C1 segment of cervical spinal cord (tissue), 14 donors: ENCODE measurements at regions not wholly inside any gene's neighbourhood (a gene's known extent, or its start where the extent isn't known, plus 50 kb on each side); places are given as distances from the start of the nearest gene placed in this dataset.
A peak's percentile ranks its signal among the peaks of the same experiment; 100 is the strongest.
"Not testable (repeated sequence)": the region's sequence is repeated elsewhere in the genome, so short reads cannot be mapped to it uniquely, and the experiment has no call there.

Experiments used
- DNase-seq, 14 donors: peaks; one replicate each; lab custom pipeline; 2025; lab: John Stamatoyannopoulos, UW

DNA sequence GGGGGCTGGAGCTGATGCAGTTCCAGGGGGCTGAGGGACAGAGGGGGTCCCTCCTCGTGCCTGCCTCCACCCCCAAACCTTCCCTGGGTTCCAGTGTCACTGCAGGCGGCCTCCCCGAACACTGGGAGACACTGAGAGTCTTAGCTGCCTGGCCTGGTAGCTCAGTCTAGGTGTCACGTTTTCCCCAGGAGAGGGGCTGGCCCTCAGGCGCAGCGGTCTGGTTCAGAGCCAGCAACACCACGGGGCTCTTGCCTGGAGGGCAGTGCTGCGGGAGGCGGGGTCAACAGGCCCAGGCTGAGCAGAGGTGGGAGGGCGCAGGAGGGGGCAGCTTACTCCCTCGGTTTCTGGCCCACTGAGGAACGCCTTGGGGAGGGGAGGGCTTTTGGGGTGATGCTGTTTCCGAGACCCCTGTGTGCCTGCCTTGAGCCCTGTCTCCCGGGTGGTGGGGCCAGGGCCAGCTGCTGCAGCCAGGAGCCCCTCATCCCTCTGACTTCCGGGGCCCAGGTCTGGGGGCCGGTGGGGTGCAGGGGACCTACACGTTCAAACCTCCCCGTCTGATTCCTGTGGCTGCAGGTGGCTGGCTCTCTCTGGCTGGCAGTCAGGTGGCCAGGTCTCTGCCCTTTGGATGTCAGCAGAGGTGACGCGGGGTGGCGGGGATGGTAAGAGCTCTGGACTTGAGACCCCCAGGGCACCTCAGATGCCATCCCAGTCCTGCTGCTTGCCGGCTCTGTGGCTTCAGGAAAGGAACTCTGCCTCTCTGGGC, 89.3 kb upstream of the GSE1 start:
- DNase-seq: no peak

DNA sequence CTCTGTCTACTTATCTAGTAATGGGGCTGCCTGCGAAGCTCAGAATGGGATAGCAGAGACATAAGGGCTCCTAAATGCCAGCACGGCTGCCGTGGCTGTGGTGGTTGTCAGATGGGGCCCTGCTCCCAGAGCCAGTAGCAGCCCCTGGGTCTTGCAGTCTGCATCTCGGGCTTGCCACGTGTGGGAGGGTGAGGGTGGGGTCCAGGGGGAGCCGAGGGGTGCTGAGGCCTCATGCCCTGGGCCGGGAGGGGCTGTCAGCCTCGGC, 88.8 kb upstream of the GSE1 start:
- DNase-seq: no peak

DNA sequence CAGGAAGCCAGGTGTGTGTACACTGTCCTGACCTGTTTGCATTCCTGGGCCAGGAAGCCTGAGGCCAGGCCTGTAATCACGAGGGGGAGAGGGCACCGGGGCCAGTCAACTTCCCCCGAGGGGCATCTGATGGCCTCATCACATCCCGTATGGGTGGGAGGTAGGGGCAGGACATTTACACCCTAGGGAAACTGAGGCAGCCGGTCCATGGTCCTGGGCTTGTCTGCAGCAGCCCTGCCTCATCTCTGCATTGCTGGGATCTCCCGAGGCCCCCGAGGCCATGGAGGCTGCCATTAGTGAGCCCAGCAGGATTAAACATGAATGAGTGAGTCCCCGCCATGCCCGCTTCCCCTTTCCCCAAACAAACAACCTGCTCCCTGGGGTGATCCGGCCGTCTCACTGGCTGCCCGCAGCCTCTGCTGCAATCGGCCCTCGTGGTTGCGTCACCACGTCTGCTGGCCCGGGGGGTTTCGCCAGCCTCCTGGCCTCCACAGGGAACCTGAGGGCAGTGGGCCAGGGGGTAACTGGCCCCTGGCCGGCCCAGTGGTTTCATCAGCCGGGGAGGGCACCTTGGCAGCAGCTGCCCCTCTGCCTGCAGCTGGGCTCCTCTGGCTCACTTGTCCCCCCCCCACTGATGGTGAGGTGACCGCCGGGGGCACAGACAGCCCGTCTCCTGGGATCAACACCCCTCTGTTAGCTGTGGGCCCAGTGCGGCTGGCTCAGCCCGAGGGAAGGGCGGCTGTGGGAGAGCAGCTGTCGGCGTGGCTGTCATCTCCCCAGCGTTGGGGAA, 88.3 kb upstream of the GSE1 start:
- peak in 8 of 14 donors; percentile 10 to 56 (median 30) for DNase-seq

DNA sequence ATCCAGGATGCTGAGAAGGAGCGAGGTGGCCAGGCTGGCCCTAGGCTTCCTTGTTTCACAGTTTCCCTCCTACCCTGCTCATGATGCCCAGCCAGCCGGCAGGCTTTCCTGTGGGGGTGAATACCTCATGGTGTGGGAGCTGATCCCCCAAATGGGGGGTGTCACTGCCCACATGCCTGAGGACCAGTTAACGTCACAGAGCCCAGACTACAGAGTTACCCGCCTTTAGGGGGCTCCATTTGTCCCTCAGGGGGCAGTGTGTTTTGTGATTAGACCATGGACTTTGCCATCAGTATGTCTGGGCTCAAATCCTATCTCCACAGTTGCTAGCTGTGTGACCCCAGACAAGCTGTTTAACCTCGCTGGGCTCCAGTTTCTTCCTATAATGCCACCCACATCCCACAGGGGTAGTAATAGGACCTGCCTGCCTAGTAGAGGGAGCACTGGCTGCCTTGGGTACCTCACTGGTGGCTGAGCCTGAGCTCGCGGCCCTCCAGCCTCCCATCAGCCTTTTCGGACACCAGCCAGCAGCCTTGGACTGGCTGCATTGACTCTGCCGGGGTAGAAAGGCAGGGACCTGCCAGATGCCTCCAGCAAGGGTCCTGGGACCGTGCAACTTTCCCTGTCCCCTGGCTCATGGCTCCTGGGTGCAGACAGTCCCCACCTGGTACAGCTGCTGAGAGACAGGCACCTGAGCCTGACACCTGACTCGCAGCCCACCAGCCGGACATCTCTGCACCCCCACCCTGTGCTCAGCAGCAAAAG, 87.5 kb upstream of the GSE1 start:
- no peak for DNase-seq

DNA sequence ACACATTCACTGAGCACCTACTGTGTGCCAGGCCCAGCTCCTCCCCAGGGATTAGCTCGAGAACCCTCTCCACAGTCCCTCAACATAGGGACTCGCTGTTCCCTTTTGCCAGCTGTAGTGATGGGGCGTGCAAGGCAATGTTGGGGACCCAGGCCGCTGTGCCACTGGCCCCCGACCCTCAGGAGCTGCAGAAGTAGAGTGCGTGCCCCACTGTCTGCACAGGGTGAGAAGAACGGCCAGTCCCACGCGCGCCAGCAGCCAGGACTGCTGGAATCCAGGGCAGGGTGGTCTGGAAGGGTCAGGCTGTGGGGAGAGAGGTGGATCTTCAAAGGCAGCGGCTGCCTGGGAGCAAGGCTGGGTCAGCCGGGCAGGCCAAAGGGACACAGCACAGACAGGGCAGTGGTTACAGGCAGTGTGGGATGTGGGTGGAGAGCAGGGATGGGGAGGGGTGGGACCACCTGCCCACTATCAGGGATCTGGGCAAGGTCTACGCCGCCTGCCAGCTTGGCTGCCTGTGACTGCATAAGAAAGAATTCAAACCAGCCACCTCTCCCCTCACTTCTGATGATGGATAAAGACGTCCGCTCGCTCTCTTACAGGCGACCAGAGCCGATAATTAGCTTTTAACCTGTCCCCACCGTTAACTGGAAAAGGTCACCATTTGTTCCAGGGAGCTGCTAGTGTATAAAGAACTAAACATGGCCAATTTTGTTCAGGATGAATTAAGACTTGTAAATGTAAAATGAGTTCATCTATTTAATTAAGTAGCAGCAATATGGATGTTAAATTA, 86.7 kb upstream of the GSE1 start:
- DNase-seq: no peak

DNA sequence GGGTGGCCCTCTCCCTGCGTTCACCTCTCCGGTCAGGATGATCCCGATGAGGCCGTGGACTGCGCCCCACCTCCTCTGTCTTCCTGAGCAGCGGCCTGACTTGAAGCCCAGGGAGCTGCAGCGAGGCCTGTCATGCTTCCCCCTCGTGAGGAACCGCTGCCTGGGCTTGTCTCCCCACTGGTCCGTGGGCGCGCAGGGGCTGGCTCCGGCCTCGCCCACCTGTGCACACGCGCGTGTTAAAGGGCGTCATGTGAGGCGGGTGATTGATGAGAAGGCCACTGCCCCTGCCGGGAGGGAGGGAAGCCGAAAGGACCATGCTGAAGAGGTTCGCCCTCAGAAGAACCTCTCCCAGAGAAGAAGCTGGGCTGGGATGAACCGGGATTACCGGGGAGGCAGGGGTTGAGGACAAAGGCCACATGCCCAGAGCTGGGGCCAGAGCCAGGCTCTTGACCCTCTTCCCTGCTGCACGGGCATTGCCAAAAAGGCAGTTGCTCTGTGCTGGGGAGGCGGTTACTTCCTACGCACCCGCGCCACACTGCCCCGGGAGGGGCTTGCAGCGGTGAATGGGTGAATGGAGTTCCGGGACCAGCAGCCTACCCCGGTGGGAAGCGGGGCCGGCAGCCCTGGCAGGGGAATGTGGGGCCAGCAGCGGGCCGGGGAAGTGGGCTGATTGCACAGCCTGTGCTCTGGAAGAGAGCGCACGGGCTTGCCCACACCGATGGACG, 85.9 kb upstream of the GSE1 start:
- DNase-seq: no peak

DNA sequence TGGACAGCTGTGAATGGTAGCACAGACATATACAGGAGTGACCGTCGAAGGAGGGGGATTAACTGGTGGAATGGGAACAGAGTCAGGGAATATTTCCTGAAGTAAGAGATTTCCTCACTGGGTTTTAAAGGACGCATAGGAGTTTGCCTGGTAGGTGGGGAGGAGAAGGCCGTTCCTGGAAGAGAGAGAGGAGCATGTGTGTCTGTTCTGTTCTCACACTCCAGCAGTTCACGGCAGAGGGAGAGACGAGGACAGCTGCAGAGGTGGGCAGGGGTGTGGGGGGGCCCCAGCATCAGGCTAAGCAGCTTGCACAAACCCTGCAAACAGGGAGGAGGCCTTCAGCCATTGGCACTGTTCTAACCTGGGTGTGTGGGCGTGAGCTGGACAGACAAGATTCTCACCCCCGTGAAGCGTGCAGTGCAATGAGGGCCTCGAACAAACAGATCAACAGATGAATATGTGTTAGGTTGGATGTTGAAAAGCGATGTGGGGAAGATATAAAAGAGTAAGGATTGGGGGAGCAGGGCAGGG, 85.3 kb upstream of the GSE1 start:
- DNase-seq: no peak

DNA sequence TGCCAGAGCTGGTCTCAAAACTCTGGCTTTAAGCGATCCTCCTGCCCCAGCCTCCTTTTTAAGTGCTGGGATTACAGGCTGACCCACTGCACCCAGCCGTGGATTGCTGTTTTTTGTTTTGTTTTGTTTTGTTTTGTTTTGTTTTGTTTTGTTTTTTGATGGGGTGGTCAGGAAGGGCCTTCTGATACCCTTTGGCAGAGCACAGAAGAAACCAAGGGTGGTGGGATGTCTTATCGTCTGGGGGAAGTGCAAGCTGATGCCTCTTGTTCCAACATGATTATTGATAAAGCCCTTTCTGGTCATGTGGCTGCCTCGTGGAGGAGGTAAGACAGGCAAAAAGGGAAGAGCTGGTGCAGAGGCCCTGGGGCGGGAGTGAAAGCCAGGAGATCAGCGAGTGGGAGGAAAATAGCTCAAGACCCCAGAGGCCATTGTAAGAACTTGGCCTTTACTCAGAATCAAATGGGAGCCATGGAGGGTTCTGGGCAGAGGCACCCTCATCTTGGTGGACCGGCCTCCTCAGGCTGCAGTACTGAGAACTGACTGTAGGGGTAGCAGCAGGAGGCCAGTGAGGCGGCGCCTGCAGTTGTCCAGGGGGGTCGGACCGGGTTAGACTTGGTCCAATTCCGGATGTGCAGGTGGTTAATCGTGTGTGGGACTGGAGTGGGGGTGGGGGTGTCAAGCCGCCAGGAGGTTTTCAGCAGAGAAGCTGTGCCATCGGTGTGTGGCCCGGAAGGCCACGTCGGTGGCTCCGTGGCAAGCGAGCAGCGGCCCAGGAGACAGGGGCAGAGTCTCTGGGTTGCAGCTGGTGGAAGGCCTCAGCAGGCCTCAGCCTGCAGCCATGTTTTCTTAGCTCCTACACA, 84.4 kb upstream of the GSE1 start:
- DNase-seq: no peak

DNA sequence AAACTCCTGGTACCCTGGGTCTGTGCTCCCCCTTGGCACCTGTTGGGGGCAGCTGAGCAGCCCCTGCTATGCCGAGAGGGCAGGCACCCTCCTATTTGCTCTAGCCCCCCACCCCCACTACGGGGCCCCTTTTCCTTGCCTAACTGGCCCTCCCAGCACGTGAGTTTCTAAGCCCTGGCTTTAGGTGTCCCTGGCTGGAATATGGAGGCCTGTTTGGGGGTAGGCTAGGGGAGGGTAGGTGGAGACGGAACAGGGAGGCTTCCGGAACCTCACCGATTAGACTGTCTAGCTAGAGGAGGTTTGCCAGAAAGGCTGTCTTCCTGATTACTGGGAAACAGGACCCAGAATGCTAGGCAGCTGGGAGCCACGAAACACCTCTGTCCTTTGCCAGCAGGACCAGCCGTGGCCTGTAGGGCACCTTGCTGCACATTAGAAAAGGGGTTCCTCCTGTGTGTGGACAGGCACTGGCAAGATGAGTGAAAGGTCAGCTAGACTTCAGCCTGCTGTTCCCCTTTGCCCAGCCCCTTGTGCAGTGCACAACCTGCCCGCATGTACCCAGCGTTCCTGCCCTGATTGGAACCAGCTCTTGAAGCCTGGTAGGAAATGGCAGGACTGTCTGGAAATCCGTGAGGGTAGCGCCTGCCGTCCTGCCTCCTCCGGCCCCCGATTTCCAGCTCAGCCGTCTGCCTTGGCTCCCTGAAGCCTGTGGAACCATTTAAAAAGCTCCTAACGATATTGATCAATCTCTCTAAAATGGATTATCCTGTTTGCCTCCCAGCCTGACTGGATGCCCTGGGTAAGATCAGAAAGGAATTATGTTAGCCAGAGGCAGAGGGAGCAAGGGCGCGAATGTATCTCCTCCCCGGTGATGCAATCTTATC, 83.4 kb upstream of the GSE1 start:
- DNase-seq: no peak

DNA sequence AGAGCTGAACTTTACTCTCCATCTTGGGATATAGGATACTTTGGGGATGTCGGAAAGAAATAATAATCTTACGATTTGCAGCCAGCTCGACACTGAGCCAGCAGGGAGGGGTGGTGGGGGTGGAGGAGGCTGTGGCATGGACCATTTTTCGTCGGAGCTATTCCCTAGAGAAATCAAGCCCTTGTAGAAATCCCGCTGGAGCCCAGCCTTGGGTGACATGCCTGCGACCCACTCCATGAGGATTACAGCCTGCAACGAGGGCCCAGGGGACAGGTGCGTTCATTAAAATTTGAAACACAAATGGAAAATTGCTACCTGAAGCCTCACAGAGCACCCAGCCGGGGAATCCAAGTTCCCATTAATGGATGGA, 82.8 kb upstream of the GSE1 start:
- no peak for DNase-seq

DNA sequence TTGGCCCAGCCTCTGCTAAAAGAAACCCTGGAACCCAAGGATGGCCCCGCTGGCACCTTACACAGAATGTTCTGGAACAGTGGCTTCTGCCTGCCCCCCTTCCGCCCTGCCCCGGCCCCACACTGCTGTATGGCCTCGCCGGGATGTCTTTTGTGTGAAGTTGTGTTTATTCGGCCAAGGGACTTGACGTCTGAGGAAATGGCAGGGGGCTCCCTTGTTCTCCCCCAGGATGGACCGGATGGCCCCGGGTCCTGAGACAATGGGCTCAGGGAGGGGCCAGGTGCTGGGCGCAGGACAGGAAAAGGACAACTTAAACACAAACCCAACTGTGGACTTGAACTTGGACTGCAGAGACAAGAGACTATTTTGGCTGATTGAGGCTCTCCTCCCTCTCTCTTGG, 81.6 kb upstream of the GSE1 start:
- DNase-seq: no peak

DNA sequence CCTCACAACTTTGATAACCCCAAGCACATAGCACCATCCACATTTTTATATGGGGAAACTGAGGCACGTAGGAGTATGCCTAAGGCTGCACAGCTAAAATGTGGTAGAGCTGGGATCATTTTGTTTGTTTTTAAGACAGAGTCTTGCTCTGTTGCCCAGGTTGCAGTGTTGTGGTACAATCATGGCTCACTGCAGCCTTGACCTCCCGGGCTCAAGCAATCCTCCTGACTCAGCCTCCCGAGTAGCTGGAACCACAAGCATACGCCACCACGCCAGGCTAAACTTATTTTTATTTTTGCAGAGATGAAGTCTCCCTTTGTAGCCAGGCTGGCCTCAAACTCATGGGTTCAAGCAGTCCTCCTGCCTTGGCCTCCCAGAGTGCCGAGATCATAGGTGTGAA, 81.0 kb upstream of the GSE1 start:
- no peak for DNase-seq

DNA sequence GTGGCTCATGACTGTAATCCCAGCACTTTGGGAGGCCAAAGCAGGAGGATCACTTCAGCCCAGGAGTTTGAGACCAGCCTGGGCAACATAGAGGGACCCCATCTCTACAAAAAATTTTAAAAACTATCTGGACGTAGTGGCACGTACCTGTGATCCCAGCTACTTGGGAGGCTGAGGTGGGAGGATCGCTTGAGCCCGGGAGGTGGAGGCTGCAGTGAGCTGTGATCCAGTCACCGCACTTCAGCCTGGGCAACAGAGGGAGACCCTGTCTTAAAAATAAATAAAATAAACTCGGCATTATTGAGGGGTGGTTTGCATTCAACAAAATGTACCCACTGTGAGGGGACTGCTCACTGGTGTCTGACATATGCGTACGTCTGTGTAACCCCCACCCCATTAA, 79.5 kb upstream of the GSE1 start:
- not testable (repeated sequence) for DNase-seq

DNA sequence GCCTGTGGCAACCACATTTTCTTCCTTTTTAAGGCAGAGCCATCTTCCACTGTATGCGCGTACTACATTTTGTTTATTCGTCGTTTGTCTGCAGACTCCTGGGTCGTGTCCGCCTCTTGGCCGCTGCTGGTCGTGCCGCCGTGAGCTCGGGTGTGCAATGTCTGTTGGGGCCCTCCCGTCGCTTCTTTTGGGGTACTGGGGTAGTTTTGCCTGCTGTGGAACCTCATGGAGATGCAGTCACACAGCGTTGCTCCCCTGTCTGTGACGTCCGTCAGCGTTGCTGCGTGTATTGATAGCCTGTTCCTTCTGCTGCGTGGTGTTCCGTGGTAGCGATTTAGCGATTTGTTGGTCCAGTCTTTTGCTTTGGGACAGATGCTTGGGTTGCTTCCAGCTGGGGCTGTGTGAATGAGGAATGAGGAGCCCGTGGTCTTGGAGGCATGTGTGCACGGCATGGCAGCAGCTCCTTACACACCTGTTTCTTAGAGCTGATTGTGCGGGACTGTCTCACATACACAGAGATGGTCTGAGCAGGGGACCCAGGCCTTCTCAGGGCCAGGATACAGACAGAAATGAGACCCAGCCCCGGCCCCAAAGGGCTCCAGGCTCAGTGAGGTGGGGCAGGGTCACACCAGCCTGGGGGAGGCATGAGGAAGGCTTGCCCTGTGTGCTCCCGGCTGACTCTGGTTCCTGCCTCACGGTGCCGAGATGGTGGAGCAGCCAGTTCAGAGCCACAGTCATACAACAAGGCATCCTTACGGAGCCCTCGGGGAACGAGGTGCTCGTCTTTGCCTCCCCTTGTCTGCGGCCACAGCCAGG, 78.4 kb upstream of the GSE1 start:
- DNase-seq: no peak

DNA sequence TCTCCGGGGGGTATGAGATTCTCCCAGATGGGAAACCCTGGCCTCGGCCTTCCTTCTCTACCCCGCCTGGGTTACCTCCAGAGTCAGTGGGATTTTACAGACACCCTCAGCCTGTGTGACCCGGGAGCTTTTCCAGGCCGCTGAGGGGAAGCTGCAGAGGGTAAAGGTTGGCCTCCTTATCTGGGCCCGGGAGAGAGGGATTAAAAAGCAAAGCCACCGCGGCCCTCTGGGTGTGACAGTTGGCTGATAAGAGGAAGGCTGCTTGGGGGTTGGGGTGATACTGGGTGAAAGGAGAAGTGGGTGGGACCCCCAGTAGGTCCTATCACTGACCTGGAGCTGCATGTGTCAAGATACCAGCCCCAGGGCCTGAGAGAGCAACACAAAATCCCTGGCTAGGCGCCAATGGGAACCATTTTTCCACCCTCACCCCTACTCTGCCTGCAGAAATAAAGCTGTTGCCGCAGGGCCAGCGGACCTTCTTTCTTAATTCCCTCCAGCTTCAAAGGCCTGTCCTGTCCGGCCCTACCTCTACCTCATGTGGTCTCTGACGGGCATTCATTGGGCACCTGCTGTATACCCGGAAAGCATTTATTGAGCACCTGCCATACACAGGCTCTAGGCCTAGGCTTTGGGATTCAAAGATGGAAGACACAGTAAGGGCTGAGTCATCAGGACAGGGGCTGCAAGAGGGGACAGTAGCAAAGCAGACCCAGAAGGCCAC, 77.6 kb upstream of the GSE1 start:
- DNase-seq: no peak

DNA sequence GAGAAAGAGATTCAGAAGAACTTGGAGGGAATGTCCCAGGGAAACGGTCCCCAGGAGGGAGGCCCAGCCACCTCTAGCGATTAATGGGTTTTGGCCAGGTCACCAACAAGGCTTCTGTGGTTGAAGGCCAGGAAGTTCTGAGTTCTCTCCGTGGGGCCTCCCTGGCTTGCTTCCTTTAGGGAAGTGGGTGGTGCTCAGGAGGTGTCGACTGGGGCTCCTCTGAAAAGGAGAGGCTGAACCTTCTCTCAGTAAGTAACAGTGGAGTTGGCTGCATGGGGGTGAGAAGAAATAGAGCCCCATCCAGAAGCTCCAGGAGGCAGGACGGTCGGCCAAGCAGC, 77.1 kb upstream of the GSE1 start:
- DNase-seq: peak in 2 of 14 donors; percentile 12 to 13
